Breast epithelium (tissue), 4 donors: ENCODE measurements at regions not wholly inside any gene's neighbourhood (a gene's known extent, or its start where the extent isn't known, plus 50 kb on each side); places are given as distances from the start of the nearest gene placed in this dataset.

Source experiments
- DNase-seq, 2 donors: peaks; one replicate each; pipeline ENCODE4 v3.0.0-alpha.2; 2019; ENCODE audit warnings: low spot score in 2 of 2
- H3K27ac ChIP-seq, 2 donors: fragments of 200-600 bp; sonication (generic) in 1 of 2; one replicate each; pipeline ENCODE4 v1.5.1; 2016 to 2019; ENCODE audit warnings: mild to moderate bottlenecking in 1 of 2
- H3K27me3 ChIP-seq, 2 donors: fragments of 200-600 bp; sonication (generic) in 1 of 2; one replicate each; pipeline versions ENCODE4 v1.5.1 to v1.6.0; 2017 to 2019; ENCODE audit warnings: control low read depth in 1 of 2, mild to moderate bottlenecking in 1 of 2
- H3K36me3 ChIP-seq: fragments of 200-600 bp; one replicate; pipeline ENCODE4 v1.5.1; 2019
- H3K4me1 ChIP-seq, 2 donors: fragments of 200-600 bp; sonication (generic); one replicate each; pipeline ENCODE4 v1.5.1; 2016 to 2019; ENCODE audit warnings: control low read depth in 1 of 2
- H3K4me3 ChIP-seq, 3 donors: fragments of 200-600 bp; sonication (generic); 1 replicate in 2 of 3; 2 replicates in 1 of 3; pipeline ENCODE4 v1.5.1; 2016 to 2019; ENCODE audit warnings: mild to moderate bottlenecking in 3 of 3, moderate library complexity in 2 of 3
- H3K9me3 ChIP-seq, 2 donors: fragments of 200-600 bp; sonication (generic) in 1 of 2; one replicate each; pipeline ENCODE4 v1.5.1; 2016 to 2019; ENCODE audit warnings: control low read depth in 1 of 2
- POLR2A ChIP-seq: fragments of 450-650 bp; IDR thresholded peaks from one replicate; pipeline ENCODE4 v1.6.1; 2016; ENCODE audit warnings: antibody characterized with exemption, mild to moderate bottlenecking, moderate library complexity
- POLR2AphosphoS5 ChIP-seq, 3 donors: sonication (generic); formaldehyde crosslinking; IDR thresholded peaks; one replicate each; pipeline ENCODE4 v1.6.1; 2017; ENCODE audit warnings: antibody characterized with exemption in 3 of 3
- intact Hi-C: fragments of 100-400 bp; cut with DNase I; formaldehyde crosslinking; loops from one replicate; pipeline ENCODE4 v1.15.1; 2023; ENCODE audit warnings: low total_unique reads
- TF ChIP-seq, protein P1 (sequence below), 3 donors: fragments of 450-650 bp; IDR thresholded peaks; one replicate each; pipeline ENCODE4 v1.5.1; 2016 to 2017; ENCODE audit warnings: antibody characterized with exemption in 3 of 3, mild to moderate bottlenecking in 3 of 3, moderate library complexity in 3 of 3

DNA sequence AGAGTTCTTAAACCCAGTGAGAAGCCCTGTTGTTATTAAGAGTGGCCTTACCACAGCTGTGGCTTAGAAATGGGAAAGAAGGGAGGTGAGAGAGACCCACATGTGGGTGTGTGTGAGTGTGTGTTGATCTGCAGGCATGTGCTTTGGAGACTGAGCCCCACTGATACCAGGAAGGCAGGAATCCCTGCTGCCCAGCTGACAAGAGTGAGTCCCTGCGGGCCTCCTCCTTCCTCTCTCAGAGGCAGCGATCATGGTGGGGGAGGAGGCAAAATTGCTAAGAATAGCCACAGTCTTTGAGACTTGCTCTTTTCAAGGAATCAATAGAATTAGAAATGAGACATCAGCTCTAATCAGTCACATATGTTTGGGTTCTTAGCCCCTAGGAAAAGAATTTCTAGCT, 87.0 kb upstream of the WARS2 start:
- no peaks in the 10 kb centered on the region for H3K4me1 ChIP-seq
- peak overlapping the region in 1 of 2 donors; percentile 35 for H3K27ac ChIP-seq
- TF ChIP-seq, protein P1, sequence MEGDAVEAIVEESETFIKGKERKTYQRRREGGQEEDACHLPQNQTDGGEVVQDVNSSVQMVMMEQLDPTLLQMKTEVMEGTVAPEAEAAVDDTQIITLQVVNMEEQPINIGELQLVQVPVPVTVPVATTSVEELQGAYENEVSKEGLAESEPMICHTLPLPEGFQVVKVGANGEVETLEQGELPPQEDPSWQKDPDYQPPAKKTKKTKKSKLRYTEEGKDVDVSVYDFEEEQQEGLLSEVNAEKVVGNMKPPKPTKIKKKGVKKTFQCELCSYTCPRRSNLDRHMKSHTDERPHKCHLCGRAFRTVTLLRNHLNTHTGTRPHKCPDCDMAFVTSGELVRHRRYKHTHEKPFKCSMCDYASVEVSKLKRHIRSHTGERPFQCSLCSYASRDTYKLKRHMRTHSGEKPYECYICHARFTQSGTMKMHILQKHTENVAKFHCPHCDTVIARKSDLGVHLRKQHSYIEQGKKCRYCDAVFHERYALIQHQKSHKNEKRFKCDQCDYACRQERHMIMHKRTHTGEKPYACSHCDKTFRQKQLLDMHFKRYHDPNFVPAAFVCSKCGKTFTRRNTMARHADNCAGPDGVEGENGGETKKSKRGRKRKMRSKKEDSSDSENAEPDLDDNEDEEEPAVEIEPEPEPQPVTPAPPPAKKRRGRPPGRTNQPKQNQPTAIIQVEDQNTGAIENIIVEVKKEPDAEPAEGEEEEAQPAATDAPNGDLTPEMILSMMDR (IDR thresholded peaks at IDR 0.05), result no peak
- TF ChIP-seq POLR2AphosphoS5 (IDR thresholded peaks at IDR 0.05) (no peak), POLR2A (no peak)
- no peaks in the 10 kb centered on the region for H3K36me3 ChIP-seq
- H3K4me3 ChIP-seq, result no peak overlapping the region
- no peaks in the 10 kb centered on the region for H3K9me3 ChIP-seq
- DNase-seq, result no peak
- intact Hi-C loops, result loop anchor here (5.0 kb wide), 1 partner anchor 985 kb away; no protein-coding TSS in a partner anchor
- no peaks in the 10 kb centered on the region for H3K27me3 ChIP-seq

DNA sequence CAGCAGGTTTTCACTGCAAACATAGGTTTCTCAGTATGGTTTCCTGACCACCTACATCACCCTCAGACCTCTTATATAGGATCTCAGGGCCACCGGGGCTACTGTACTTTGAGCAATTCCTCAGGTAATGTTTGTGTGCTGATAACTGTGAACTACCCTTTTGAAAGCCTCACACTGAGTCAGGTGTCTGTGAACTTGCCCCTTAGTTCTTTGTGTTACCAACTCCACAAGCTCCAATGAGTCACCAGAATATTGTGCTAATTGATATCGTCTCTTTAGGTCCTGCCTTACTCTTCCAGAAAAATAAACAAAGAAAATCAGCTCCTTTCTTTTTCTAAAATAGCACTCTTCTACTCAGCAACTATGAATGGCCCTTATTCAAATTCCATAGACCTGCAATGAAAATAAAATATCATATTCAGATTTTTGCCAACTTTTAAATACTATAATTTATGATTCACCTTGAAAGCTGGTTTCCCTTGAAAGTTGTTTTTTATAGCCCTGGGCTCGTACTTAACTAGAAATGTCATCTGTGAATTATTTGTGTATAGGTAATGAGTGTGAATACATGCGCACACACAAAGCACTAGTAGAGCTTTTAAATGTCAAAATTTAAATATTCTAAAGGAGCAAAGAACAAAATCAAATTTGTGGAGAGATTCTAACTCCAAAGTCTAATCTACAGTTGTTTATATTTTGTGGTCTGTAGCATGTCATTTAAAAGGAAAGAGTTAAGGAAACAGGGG, 88.1 kb upstream of the WARS2 start:
- TF ChIP-seq, protein P1 (IDR thresholded peaks at IDR 0.05), result no peak
- no peak for TF ChIP-seq POLR2AphosphoS5 (IDR thresholded peaks at IDR 0.05)
- no peak for TF ChIP-seq POLR2A
- Histone ChIP-seq H3K36me3 (no peaks in the 10 kb centered on the region), H3K4me3 (no peak overlapping the region), H3K4me1 (no peaks in the 10 kb centered on the region), H3K27me3 (no peaks in the 10 kb centered on the region), H3K9me3 (no peaks in the 10 kb centered on the region), H3K27ac (no peak overlapping the region)
- intact Hi-C loops, result loop anchor here (5.0 kb wide), 1 partner anchor 986 kb away; no protein-coding TSS in a partner anchor
- DNase-seq, result no peak

DNA sequence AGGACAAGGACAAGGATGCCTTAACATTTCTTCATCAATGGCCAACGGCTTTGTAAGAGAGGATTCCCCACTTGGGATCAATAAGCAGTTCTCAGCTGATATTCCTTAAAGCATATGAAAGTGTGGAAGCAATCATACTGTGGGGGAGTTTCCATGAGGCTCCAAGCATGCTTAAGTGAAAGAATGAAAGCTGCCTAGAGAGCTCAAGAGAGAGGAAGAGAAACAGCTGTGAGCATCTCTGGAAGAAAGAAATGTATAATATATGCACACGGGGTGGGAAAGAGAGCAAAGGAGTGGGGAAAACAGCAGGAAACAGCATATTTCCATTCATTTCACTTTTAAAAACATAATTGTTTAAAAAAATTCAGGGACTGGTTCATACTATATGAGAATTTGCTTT, 94.7 kb upstream of the WARS2 start:
- DNase-seq, result no peak
- H3K4me1 ChIP-seq, result no peaks in the 10 kb centered on the region
- H3K9me3 ChIP-seq, result no peaks in the 10 kb centered on the region
- TF ChIP-seq, protein P1 (IDR thresholded peaks at IDR 0.05), result no peak
- no peak for TF ChIP-seq POLR2AphosphoS5 (IDR thresholded peaks at IDR 0.05)
- TF ChIP-seq POLR2A, result no peak
- no peaks in the 10 kb centered on the region for H3K36me3 ChIP-seq
- no peak overlapping the region for H3K4me3 ChIP-seq
- intact Hi-C loops, result no loop called here
- H3K27me3 ChIP-seq, result no peaks in the 10 kb centered on the region
- no peak overlapping the region for H3K27ac ChIP-seq

DNA sequence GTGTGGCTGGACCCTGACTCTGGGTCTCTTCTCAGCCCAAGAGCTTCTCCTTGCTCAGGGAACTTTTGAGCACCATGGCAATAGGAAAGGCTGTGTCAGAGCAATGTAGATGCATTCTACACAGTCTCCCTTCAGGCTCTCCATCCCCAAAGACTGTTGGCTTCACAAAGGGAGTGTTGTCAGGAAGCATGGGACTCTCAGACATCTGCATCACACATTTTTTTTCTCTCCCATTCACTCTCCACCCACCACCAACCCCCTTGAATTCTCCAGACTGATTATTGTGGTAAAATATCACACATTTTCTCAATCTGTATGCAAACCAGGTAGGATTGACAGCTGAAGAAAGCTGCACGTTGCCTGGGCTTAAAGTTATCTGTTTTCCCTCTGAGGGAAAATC, 105.4 kb upstream of the WARS2 start:
- intact Hi-C loops, result no loop called here
- no peaks in the 10 kb centered on the region for H3K9me3 ChIP-seq
- no peaks in the 10 kb centered on the region for H3K36me3 ChIP-seq
- TF ChIP-seq POLR2AphosphoS5 (IDR thresholded peaks at IDR 0.05) (no peak), POLR2A (no peak)
- TF ChIP-seq, protein P1 (IDR thresholded peaks at IDR 0.05), result no peak
- no peaks in the 10 kb centered on the region for H3K27me3 ChIP-seq
- no peak overlapping the region for H3K27ac ChIP-seq
- no peaks in the 10 kb centered on the region for H3K4me1 ChIP-seq
- H3K4me3 ChIP-seq, result no peak overlapping the region
- DNase-seq, result no peak

DNA sequence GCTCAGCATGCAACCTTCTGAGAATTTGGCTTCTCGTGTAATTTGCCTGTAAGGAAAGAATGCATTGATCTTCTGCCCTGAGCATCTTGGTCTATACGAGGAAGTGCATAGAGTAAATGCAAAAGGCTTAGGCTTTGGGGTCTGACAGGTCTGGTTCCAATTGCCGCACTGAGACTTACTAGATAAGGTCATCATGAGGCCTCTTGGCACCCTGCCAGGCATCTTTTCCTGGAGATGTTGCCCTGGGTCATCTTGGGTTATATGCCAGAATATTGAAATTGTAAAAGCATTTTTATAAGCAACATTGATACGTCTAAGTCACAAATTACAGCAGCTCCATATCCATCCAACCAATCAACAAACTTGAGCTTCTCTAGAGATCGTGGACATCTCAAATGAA, 108.8 kb upstream of the WARS2 start:
- H3K4me3 ChIP-seq, result no peak overlapping the region
- H3K9me3 ChIP-seq, result no peaks in the 10 kb centered on the region
- DNase-seq, result no peak
- no peaks in the 10 kb centered on the region for H3K4me1 ChIP-seq
- TF ChIP-seq POLR2AphosphoS5 (IDR thresholded peaks at IDR 0.05) (no peak), POLR2A (no peak)
- TF ChIP-seq, protein P1 (IDR thresholded peaks at IDR 0.05), result no peak
- intact Hi-C loops, result no loop called here
- H3K36me3 ChIP-seq, result no peaks in the 10 kb centered on the region
- no peak overlapping the region for H3K27ac ChIP-seq
- no peaks in the 10 kb centered on the region for H3K27me3 ChIP-seq
